ENCODE measurements at regions not wholly inside any gene's neighbourhood (a gene's known extent, or its start where the extent isn't known, plus 50 kb on each side); places are given as distances from the start of the nearest gene placed in this dataset.

DNA sequence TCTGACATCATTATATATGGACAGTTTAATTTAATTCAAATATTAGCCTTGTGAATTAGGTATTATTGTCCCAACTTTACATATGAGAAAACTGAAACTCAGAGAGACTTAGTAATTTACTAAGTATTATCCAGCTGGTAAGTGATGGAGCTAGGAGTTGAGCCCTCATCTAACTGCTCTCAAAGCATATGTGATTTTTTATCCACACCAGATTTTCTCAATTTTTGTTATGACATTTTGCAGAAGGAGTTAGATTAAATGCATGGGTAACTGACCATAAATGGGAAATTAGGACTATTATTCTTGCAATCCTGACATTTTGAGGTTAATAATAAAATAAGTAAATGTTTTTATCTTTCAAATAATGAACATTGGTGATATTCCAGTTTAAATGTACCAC, 778.3 kb upstream of the SORCS1 start:
- DNase-seq (ENCODE audit: low spot score): no peak

DNA sequence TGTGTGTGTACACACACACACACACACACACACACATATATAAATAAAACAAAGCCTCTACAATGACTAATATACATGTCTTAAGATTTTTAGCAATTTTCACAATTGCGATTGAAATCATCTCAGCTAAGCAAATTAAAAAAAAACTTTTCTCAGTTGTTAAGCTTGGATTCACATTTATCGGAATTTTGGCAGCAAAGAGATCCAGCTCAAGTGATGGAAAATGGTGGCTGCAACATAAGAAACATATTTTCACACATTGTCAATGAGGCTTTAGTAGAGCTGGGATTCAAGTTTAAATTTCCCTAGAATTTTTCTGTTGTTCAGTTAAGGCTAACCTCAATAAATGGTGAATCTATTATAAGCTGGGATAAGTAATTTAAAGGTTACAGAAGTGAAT, 768.6 kb upstream of the SORCS1 start:
- no peak for DNase-seq (ENCODE audit: low spot score)

DNA sequence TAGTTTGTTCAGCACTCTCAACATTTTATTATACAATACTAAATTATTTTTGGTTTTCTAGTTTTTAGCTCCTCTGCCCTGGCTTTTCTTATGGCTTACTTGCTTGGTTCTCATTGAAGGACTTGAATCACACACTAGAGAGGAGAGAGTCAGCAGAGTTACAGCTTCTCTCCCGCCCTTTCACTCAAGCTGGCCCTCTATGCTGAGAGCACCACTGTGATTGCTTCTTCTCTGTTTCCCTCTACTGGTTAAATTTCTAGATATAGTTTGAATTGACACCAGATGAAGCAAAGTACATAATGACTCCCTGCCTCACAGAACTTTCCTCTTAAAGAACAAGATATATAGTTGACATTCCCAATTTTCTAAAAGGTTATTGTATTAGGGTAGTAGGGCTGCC, 767.3 kb upstream of the SORCS1 start:
- peak; percentile 5 for DNase-seq (ENCODE audit: low spot score)

DNA sequence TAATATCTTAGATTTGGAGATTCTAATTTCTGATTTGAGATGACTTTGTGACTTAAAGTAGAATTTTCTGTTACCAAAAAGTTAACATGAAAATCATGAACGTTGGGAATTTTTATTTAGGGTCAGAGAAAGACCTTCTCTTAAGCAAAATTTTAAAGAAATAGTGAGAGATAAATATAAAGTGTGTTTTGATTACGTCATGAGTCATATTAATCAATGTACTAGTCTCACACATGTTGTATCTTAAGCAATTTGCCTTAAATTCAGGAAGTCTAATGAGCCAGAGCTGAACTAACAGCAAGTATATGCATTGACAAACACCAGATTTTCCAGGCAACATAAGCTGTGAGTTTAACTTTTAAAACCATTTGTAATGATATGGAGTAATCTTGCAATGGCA, 765.5 kb upstream of the SORCS1 start:
- DNase-seq (ENCODE audit: low spot score): no peak

DNA sequence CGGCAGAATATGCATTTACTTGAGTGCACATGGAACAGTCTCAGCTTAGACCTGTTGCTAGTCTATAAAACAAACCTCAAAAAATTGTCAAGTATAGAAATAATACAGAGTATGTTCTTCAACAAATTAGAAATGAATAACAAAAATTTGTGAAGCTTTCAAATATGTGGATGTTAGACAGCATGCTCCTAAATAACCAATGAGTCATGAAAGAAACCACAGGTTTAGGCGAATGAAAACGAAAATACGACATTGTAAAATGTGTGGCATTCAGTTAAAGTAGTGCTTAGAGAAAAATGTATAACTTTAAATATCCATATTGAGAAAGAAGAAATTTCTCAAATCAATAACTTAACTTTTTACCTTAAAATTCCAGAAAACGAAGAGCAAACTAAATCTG, 760.0 kb upstream of the SORCS1 start:
- no peak for DNase-seq (ENCODE audit: low spot score)

DNA sequence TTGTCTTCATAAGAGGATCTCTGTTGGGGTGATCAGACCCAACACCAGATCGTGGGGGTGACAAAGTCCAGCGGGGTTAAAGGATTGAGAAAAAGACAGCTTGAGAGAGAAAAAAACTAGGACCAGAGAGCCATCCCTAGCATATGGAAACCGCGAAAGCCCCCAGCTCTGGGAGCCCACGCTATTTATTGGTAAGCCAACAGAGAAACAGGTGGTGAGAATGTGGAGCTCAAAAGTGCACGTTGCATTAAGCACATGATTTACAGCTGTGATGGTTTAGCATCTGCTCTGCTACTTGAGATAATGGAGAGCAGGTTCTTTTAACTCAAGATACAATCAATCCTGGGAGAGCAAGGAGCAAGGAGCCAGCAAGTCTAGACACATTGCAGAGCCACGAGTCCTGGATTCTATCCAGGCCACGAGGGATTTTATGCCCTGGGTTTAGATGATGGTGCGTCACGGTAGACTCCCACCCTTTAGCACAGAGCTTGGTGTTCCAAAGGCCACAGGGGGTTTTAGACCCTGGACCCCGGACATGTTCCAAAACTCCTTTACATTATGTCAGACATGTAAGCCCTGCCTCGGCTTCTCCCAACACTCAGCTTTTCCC, 755.2 kb upstream of the SORCS1 start:
- no peak for DNase-seq (ENCODE audit: low spot score)

DNA sequence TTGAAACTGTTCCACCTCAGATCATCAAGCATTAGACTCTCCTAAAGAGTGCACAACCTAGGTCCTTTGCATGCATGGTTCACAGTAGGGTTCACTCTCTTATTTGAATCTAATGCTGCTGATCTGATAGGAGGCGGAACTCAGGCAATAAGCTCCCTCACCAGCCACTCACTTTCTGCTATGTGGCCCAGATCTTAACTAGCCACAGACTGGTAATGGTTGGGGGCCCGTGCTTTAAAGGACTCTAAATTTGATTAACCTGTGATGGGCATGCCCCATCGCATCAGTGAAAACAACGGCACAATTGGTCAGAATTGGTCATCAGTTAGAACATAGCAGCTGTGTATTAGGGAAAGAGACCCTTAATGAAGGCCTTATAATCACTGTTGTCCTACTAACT, 753.7 kb upstream of the SORCS1 start:
- no peak for DNase-seq (ENCODE audit: low spot score)

DNA sequence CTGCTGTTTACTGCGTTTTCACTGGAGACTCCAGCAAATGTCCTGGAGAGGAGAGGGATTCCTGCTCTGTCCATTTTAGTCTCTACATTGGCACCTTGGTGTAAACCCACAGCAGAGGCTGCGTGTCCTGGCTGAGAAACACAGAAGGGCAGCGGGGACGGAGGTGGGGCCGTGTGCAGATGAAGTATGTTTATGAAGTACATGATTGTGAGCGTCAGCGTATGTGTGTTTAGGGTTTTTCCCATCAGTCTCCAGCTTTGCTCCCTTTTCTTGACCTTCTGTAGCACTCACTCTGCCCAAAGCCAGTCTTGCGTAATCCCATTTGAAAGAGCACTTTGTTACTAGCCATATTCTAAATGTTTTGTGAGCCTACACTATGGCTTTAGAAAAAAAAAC, 750.7 kb upstream of the SORCS1 start:
- no peak for DNase-seq (ENCODE audit: low spot score)

DNA sequence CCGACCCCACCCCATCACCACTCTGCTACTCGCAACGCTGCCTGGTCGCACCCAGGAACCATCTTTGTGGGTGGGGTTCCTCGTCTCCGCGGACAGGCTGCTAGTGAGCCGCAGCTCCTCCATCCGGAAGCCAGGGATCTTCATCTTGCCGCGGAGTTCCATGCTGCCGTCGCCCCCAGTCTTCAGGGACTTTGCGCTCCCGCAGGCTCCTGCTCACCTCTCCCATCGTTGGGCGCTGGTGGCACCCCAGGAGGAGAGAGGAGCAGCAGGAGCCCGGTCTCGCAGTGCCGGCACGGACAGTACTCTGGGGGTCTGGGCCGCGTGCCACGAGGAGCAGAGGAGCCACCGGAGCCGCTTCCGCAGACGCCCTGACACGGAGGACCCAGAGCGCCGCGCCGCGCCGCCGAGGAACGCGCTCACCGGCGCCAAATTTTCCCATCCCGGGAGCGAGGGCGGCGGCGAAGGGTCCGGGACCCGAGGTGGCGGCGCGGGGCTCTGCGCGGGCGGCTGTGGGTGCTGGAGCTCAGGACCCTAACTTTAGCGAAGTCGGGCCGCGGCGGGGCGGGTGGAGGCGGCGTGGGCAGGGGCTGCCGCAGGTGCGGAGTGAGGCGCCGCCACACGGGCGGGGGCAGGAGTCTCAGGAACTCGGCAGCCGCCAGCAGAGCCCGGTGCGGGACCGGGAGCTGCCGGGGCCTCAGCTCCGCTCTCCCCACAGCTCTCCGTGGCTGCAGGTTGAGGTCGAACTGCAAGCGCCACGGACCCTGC, 750.1 kb upstream of the SORCS1 start:
- no peak for DNase-seq (ENCODE audit: low spot score)

DNA sequence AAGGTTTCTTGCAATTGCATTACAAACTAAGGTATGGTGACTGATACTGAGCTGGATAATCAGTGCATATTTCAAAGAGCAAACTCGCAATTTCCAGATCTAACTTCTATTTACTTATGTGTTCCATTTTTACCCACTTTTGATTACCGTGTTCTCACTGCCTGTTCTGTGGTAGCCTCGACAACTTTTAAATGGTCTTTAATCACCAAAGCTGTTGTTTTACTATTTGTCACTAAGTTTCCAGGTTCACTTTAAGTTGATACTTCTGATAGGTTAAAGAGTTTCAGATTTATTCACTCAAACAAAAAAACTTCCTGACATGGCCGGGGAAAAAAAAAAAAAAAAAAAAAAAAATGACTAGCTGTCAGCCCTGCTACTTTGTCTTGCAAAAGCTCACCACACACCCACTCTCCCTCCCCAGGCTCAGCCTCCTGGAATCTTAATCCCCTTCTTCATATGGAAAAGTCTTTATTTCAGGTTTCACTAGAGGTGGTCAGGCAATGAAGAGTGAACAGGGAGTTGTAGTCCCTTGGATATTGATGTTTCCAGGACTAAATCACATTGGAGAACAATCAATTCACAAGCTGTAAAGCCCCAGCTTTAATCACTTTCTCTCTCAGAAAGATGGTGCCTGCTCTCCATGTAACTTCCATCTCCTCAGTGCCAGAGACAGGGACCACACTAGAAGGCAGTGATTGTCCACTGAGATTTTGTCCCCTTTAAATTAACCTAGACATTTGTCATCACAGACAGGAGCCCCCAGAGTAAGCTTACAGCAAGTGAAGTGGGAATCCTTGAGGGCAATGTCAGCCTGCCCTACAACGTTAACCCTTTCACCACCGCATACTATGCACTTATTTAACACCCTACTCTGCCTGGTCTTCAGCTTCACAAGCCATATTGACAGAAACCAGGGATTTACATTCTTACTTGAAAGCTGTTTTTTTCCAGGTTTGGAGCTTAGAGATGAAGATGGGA, 749.1 kb upstream of the SORCS1 start:
- no peak for DNase-seq (ENCODE audit: low spot score)

DNA sequence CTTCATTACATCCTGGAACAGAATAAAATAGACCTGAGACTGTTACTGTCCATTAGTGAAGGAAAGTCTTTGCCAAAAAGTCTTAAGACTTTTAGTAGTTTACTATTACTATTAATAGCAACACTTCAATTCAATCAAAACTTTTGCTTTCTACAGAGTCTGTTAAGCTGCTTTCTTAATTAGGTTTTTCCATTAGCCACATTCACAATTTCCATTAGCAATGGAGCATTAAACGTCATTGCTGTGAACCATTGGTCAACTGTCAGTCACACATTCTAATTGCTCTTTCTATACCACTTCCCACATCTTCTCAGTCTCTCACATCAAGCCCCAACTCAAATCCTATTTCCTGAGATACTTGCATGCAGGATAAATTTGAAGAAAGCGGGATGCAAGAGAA, 736.6 kb upstream of the SORCS1 start:
- no peak for DNase-seq (ENCODE audit: low spot score)

DNA sequence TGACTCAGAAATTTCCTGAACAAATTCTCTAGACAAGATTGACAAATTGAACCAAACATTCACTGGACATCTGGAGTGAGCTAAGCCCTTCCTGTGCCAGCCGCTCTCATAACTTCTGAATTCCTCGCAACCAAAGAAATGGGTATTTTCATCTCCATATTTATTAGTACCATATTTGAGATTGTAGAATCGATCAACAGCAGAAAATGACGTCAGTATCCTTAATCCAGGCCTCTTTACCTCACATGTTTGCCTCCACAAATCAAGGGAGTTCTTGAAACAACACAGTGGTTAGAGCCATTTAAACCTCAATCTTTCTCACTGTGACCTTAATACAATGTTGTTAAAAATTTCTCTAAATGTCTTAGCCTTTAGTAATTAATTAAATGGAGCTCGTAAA, 735.6 kb upstream of the SORCS1 start:
- no peak for DNase-seq (ENCODE audit: low spot score)

DNA sequence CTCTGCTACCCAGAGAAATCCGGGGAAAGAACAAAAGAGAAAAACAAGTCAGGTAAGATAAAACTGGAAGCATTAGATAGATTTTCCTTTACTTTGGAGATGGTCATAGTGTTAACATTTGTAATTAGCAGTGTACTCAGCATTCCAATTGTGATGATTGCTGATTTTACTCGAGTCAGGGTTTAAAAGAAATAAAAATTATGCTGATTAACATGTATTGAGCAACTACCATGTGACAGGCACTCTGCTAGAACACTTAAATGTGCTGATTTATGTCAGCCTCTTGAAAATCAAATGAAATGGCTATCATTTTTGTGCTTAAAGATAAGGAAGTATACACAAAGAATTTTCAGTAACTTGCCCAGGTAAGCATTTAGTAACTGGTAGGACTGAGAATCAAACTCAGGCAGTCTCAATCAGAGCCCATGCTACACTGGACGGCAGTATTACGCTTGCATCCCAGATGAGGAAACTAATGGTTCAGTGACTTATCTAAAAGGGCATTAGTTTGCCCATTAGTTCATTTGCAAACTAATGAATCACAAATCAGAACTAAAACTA, 735.1 kb upstream of the SORCS1 start:
- DNase-seq (ENCODE audit: low spot score): no peak

DNA sequence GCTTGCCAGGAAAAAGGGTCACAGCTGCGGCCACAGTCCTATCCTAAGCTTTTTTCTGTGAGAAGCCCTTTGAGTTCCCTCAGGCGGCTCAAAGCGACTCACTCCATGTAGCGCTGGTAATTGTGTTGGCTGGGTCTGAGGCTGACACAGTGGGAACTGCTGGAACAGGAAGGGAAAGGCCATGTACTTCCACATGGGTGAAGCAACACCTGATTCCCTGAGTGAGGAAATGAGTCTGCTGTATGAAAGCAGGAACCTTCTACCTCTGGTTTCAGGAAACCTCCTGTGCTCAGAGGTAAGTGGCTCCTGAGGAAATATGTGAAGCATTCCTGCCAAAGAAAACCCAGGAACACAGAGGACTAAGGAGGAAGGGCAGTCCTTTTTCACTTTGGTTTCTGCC, 734.6 kb upstream of the SORCS1 start:
- no peak for DNase-seq (ENCODE audit: low spot score)

DNA sequence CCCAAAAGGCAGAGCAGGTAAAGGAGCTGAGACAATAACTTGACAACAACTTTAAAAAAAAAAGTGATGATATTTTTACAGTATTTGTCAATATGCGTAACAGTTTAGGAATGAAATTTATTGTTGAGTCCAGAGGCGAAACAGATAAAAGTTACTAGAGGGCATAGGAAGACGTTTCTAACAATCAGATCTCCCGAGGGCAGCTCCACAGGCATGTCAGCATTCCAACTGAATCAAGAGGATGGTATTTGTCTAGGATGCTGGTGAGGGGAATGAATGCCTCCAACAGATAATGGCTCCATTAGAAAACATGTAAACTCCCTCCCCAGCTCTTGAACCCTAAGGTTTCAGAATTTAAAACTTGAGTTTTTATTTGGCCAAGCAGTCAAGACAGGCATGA, 733.9 kb upstream of the SORCS1 start:
- no peak for DNase-seq (ENCODE audit: low spot score)

DNA sequence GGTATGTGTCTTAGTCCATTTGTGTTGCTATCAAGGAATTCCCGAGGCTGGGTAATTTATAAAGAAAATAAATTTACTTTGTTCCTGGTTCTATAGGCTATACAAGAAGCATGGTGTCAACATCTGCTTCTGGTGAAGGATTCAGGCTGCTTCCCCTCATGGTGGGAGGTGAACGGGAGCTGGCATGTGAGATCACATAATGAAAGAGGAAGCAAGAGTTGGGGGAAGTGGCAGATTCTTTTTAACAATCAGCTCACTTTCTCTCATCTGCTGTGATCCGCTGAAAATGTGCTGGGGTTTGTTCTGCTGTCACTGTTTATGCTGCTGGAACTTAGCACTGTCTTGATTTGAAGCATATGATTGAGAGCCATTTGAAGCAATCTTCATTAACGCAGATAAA, 730.0 kb upstream of the SORCS1 start:
- DNase-seq (ENCODE audit: low spot score): no peak

DNA sequence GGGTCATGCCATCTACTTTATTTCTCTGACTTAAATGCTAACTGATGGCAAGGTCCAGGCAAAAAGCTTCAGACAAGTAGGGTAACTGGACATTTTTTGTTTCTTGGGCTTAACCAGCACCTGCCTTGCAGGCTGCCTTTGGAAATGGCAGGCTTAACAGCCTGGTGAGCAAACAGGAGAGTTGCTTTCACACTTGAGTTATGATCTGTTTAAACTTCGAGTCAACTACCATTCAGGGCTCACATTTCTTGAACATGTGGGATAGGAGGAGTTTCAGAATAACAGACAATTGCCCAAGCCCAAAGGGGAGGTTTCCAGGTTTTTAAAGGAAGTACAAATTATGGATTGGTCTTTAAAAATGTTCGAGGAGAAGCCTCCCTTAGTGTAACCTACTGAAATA, 724.6 kb upstream of the SORCS1 start:
- DNase-seq (ENCODE audit: low spot score): no peak

DNA sequence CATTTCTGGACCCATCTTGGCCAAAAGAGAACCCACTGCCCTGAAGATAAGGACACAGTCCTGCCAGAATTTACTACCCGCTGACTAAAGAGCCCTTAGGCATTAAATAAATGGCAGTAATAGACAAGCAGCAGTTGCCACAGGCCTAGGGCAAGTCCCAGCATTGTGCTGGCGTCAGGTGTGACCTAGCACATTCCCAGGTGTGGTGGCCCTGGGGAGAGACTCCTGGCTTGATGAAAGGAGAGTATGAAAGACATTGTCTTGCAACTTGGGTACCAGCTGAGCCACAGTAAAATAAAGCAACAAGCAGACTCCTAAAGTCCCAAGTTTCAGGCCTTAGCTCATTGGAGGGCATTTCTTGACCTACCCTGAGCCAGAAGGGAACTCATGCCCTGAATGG, 715.7 kb upstream of the SORCS1 start:
- DNase-seq (ENCODE audit: low spot score): no peak

DNA sequence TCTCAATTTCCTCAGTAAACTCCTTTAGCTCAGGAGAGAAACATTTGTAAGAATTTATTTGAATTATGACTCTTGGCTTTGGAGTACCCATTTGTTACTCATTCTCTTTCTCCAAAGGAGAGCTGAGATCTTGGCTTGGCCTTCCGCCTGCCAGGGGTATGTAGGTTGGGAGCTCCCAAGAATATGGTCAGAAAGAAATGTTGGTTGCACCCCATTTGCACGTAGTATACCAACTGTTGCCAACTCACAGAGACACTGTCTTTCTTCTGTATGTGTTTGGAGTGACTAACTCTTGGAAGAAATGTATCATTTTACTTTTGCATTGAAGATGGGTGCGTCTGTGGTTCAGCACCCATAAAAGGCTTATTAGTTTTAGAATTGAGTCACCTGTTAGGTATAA, 708.5 kb upstream of the SORCS1 start:
- no peak for DNase-seq (ENCODE audit: low spot score)

DNA sequence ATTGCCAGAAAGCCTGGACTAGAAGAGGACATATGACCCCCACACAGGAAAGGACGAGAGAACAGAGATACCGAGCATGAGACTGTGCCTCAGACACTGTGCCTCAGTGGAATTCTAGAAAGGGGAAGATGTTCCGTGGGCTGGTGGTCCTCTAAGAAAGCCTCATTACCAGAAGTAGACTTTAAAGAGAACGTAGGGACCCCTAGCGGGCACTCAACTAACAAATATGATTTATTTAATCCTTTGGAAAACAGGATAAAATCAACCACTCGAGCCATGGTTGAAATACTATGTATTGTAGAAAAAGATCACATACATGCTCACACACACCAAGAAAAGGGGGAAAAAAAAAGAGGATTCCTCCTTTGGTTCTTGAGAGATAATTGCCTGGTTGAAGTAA, 701.2 kb upstream of the SORCS1 start:
- no peak for DNase-seq (ENCODE audit: low spot score)

DNA sequence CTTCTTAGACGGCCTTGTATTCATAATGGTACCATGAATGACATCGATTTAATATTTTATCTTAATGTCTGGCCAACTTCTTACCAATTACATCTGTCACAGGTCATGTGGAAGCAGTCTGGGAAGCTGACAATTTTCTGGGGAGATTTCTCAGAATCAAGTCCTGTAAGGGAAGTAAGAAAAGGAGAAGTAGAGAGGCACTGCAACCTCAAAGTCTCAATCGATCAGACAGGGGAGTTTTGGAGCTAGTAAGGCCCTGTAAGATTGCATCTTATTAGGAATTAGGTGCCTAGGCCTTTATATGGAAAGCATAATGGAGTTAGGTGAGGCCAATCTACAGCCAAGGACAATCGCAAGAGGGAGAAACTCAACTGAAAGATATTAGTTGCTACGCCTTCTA, 694.6 kb upstream of the SORCS1 start:
- no peak for DNase-seq (ENCODE audit: low spot score)

DNA sequence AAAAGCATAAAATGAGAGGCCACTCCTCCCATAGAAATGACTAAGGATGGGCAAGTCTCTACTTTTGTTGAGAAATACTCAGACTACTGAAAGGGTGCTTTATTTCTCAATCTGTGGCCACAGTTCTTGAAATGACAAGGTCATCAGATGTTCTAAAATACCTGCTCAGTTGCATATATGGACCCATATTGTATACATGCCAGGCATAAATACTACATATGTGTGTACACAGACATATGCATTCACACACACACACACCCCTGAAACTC, 691.5 kb upstream of the SORCS1 start:
- no peak for DNase-seq (ENCODE audit: low spot score)

Data from HT-29 (cell line).